NCI-H82 treated with DMSO at 0.1 percent for 48 hours (cell line): ENCODE measurements at regions not wholly inside any gene's neighbourhood (a gene's known extent, or its start where the extent isn't known, plus 50 kb on each side); places are given as distances from the start of the nearest gene placed in this dataset.
"Not testable (repeated sequence)": the region's sequence is repeated elsewhere in the genome, so short reads cannot be mapped to it uniquely, and the experiment has no call there.

ENCODE experiments used
- DNase-seq: peaks from one replicate; lab custom pipeline; 2025; ENCODE audit not compliant: unreplicated experiment; lab: John Stamatoyannopoulos, UW

- DNase-seq: not testable (repeated sequence)
Measured at GRCh38 chr5:17034992-17035391, 98.9 kb upstream of the MYO10 start.

- no peak for DNase-seq
Measured at GRCh38 chr5:17037751-17038150, 101.7 kb upstream of the MYO10 start.

GRCh38 chr5:17039170-17039569, 103.1 kb upstream of the MYO10 start:
- DNase-seq: no peak

- DNase-seq: peak; percentile 97
Measured at GRCh38 chr5:17042041-17042440, 106.0 kb upstream of the MYO10 start.

- no peak for DNase-seq
Measured at GRCh38 chr5:17046320-17046719, 110.2 kb upstream of the MYO10 start.

GRCh38 chr5:17050236-17050635, 114.1 kb upstream of the MYO10 start:
- no peak for DNase-seq

GRCh38 chr5:17054911-17055310, 118.8 kb upstream of the MYO10 start:
- no peak for DNase-seq

GRCh38 chr5:17056141-17056631, 120.1 kb upstream of the MYO10 start:
- DNase-seq: no peak

GRCh38 chr5:17058438-17058837, 122.3 kb upstream of the MYO10 start:
- no peak for DNase-seq

GRCh38 chr5:17061973-17062470, 125.9 kb upstream of the MYO10 start:
- DNase-seq: no peak

- not testable (repeated sequence) for DNase-seq
Measured at GRCh38 chr5:17062741-17063140, 126.7 kb upstream of the MYO10 start.

- DNase-seq: no peak
Measured at GRCh38 chr5:17064241-17064640, 128.2 kb upstream of the MYO10 start.

GRCh38 chr5:17065458-17065857, 129.4 kb upstream of the MYO10 start:
- DNase-seq: no peak

- DNase-seq: peak; percentile 39
Measured at GRCh38 chr5:17066026-17066425, 129.9 kb upstream of the MYO10 start.

GRCh38 chr5:17067657-17068392, 131.7 kb upstream of the MYO10 start:
- no peak for DNase-seq

- DNase-seq: no peak
Measured at GRCh38 chr5:17069995-17070511, 134.0 kb upstream of the MYO10 start.

GRCh38 chr5:17070647-17071046, 134.6 kb upstream of the MYO10 start:
- no peak for DNase-seq

- DNase-seq: no peak
Measured at GRCh38 chr5:17075236-17075635, 139.1 kb upstream of the MYO10 start.

GRCh38 chr5:17076272-17076671, 140.2 kb upstream of the MYO10 start:
- no peak for DNase-seq

GRCh38 chr5:17077440-17078233, 139.8 kb upstream of the BASP1 start:
- DNase-seq: no peak

GRCh38 chr5:17079562-17079961, 137.9 kb upstream of the BASP1 start:
- no peak for DNase-seq

GRCh38 chr5:17080361-17080760, 137.1 kb upstream of the BASP1 start:
- DNase-seq: no peak
